HepG2 (cell line): ENCODE measurements at regions not wholly inside any gene's neighbourhood (a gene's known extent, or its start where the extent isn't known, plus 50 kb on each side); places are given as distances from the start of the nearest gene placed in this dataset.

Experiments used
- ATAC-seq: fragments of 200-7000 bp; cut with Tn5 transposase; 3 replicates; pipeline ENCODE4 v1.9.1; 2020; ENCODE audit warnings: mild to moderate bottlenecking, moderate library complexity
- BruUV-seq: library from RNA; stranded (reverse); fragments of 400-500 nt; replicated peaks from 2 replicates; lab custom pipeline; 2021; lab: Mats Ljungman, UMichigan
- CTCF ChIA-PET: fragments of 300-600 bp; formaldehyde crosslinking; extraction: SDS; loops from one replicate; lab custom pipeline; 2021; ENCODE audit warnings: low total read pairs, inconsistent platforms, low intra/inter-chr PET ratio; lab: Yijun Ruan, JAX
- POLR2A ChIA-PET: fragments of 350-600 bp; sonication (Branson Sonifier 250); formaldehyde crosslinking; loops from one replicate; lab custom pipeline; 2020; ENCODE audit warnings: antibody characterized with exemption, inconsistent platforms; lab: Yijun Ruan, JAX
- DNase-seq: peaks from one replicate; pipeline ENCODE4 v3.0.0-alpha.2; 2015; ENCODE audit warnings: low spot score
- FAIRE-seq: peaks from 3 replicates; lab custom pipeline; 2011; peaks lifted over from hg19 to GRCh38; lab: Jason Lieb, UNC
- H2AFZ ChIP-seq: one replicate; pipeline ENCODE4 v1.6.1; 2011; ENCODE audit warnings: low read length, inconsistent platforms
- H3K27ac ChIP-seq: fragments of 300-600 bp; 3 replicates; pipeline ENCODE4 v1.8.0; 2011; ENCODE audit warnings: mixed run types, mild to moderate bottlenecking, mixed read lengths, low read length, inconsistent platforms; ENCODE audit not compliant: insufficient read depth; ENCODE audit errors: extremely low read length
- H3K27me3 ChIP-seq, 2 experiments: fragments of 200-600 bp in 1 of 2; 2 replicates in 1 of 2; 3 replicates in 1 of 2; pipeline versions ENCODE4 v1.6.0 to v1.8.0; 2011; ENCODE audit warnings: low read length in 2 of 2, mild to moderate bottlenecking in 2 of 2, moderate library complexity in 2 of 2, inconsistent platforms in 1 of 2; ENCODE audit not compliant: insufficient read depth in 2 of 2, control insufficient read depth in 1 of 2
- H3K36me3 ChIP-seq, 2 experiments: fragments of 200-600 bp in 1 of 2; replicated peaks in 1 of 2; 2 replicates in 1 of 2; 3 replicates in 1 of 2; pipeline versions ENCODE4 v1.5.1 to v1.8.0; 2011; ENCODE audit warnings: low read length in 2 of 2, inconsistent platforms in 1 of 2; ENCODE audit not compliant: insufficient read depth in 2 of 2, control insufficient read depth in 1 of 2
- H3K4me1 ChIP-seq: 2 replicates; pipeline ENCODE4 v1.5.1; 2012; ENCODE audit warnings: low read length, inconsistent platforms; ENCODE audit not compliant: insufficient read depth
- H3K4me2 ChIP-seq: 2 replicates; pipeline ENCODE4 v1.6.0; 2011; ENCODE audit warnings: low read depth, low read length, inconsistent platforms
- H3K4me3 ChIP-seq, 3 experiments: fragments of 200-600 bp in 1 of 3; sonication (generic), shearing (Covaris generic) in 1 of 3; replicated peaks in 1 of 3; 2 replicates each; pipeline ENCODE4 v1.5.1; 2011 to 2016; ENCODE audit warnings: low read length in 3 of 3, inconsistent platforms in 2 of 3, low read depth in 2 of 3, mild to moderate bottlenecking in 2 of 3, control low read depth in 1 of 3, mixed read lengths in 1 of 3; ENCODE audit not compliant: insufficient read depth in 1 of 3
- H3K79me2 ChIP-seq: one replicate; pipeline ENCODE4 v1.6.1; 2011; ENCODE audit warnings: low read length, inconsistent platforms; ENCODE audit not compliant: insufficient read depth
- H3K9ac ChIP-seq: 2 replicates; pipeline ENCODE4 v1.6.0; 2011; ENCODE audit warnings: mild to moderate bottlenecking, low read depth, low read length, inconsistent platforms; ENCODE audit not compliant: insufficient read depth
- H3K9me3 ChIP-seq: 2 replicates; pipeline ENCODE4 v1.5.1; 2012; ENCODE audit warnings: mild to moderate bottlenecking, low read length
- H4K20me1 ChIP-seq: 2 replicates; pipeline ENCODE4 v1.6.0; 2011; ENCODE audit warnings: inconsistent platforms, mild to moderate bottlenecking, low read length, moderate library complexity; ENCODE audit not compliant: insufficient read depth
- CTCF ChIP-seq: sonication (generic); formaldehyde crosslinking; IDR thresholded peaks from 2 replicates; pipeline ENCODE4 v1.5.0; 2020; ENCODE audit warnings: mild to moderate bottlenecking, missing genetic modification reagents, moderate library complexity
- ELF3 ChIP-seq: IDR thresholded peaks from 2 replicates; pipeline ENCODE4 v1.6.1; 2016; ENCODE audit warnings: missing genetic modification reagents, missing compliant biosample characterization
- HNF1B ChIP-seq: sonication (generic); formaldehyde crosslinking; IDR thresholded peaks from 2 replicates; pipeline ENCODE4 v1.5.1; 2020; ENCODE audit warnings: mild to moderate bottlenecking, moderate library complexity, missing genetic modification reagents
- HNRNPL ChIP-seq: fragments of 200-400 bp; formaldehyde crosslinking; IDR thresholded peaks from 2 replicates; pipeline ENCODE4 v1.6.1; 2017; ENCODE audit warnings: mild to moderate bottlenecking, low read depth, low read length
- HOXA5 ChIP-seq: sonication (generic); formaldehyde crosslinking; IDR thresholded peaks from 2 replicates; pipeline ENCODE4 v1.4.0; 2020; ENCODE audit warnings: missing genetic modification reagents
- ISX ChIP-seq: sonication (generic); formaldehyde crosslinking; conservative IDR thresholded peaks from 2 replicates; pipeline ENCODE4 v1.5.0; 2020; ENCODE audit warnings: missing genetic modification reagents
- NONO ChIP-seq, 2 experiments: fragments of 450-650 bp in 1 of 2; sonication (generic) in 1 of 2; formaldehyde crosslinking in 1 of 2; IDR thresholded peaks in 1 of 2; conservative IDR thresholded peaks in 1 of 2; 2 replicates each; pipeline versions ENCODE4 v1.6.1 to v1.8.0; 2017 to 2022; ENCODE audit warnings: mild to moderate bottlenecking in 1 of 2, missing genetic modification reagents in 1 of 2, moderate library complexity in 1 of 2
- RXRB ChIP-seq: IDR thresholded peaks from 2 replicates; pipeline ENCODE4 v1.6.1; 2016; ENCODE audit warnings: borderline replicate concordance, missing genetic modification reagents, missing compliant biosample characterization
- TSC22D2 ChIP-seq: sonication (generic); formaldehyde crosslinking; IDR thresholded peaks from 2 replicates; pipeline ENCODE4 v1.5.1; 2020; ENCODE audit warnings: missing genetic modification reagents, mild to moderate bottlenecking, borderline replicate concordance
- ZNF580 ChIP-seq: IDR thresholded peaks from 2 replicates; pipeline ENCODE4 v1.6.1; 2016; ENCODE audit warnings: low read depth, borderline replicate concordance
- WGBS: methylation state at CpG from one replicate; pipeline ENCODE4 v1.1.6; 2017; ENCODE audit warnings: low lambda C conversion rate; 5-methylcytosine and 5-hydroxymethylcytosine counted together
- in situ Hi-C: cut with HindIII; loops from 2 replicates; pipeline ENCODE4 v1.10.0; 2017; ENCODE audit warnings: low pct_unique_long_range_greater_than_20kb; ENCODE audit not compliant: extremely low pct_ligation_motif_present
- intact Hi-C: fragments of 100-400 bp; cut with micrococcal nuclease; formaldehyde crosslinking; loops from one replicate; pipeline ENCODE4 v1.10.0; 2022; ENCODE audit not compliant: unreplicated experiment

- ChIA-PET POLR2A (no interaction called here), CTCF (no interaction called here)
- no peaks in the 10 kb centered on the region for H3K4me1 ChIP-seq
- no peak overlapping the region for H3K9ac ChIP-seq
- no peaks in the 10 kb centered on the region for H3K9me3 ChIP-seq
- no peak overlapping the region for H3K27ac ChIP-seq
- H3K36me3 ChIP-seq: no peaks in the 10 kb centered on the region
- intact Hi-C loops (no loop called here), in situ Hi-C loops (no loop called here)
- H3K4me2 ChIP-seq: no peak overlapping the region
- H3K79me2 ChIP-seq: no peaks in the 10 kb centered on the region
- no TSS peak for BruUV-seq
- DNase-seq: no peak
- H3K4me3 ChIP-seq: no peak overlapping the region
- FAIRE-seq: no peak
- ATAC-seq: no peak
- TF ChIP-seq CTCF (no peak), ELF3 (no peak), HOXA5 (no peak), ISX (CRISPR knock-in tag) (no peak), TSC22D2 (CRISPR knock-in tag) (no peak), RXRB (CRISPR knock-in tag) (no peak), ZNF580 (CRISPR knock-in tag) (no peak), NONO (IDR thresholded peaks at IDR 0.05) (no peak), NONO (CRISPR knock-in tag; conservative IDR thresholded peaks at IDR 0.05) (no peak), HNRNPL (no peak), HNF1B (no peak)
- no peak overlapping the region for H2AFZ ChIP-seq
- H3K27me3 ChIP-seq: no peaks in the 10 kb centered on the region
- 6% methylated on average over 3 of the region's 3 CpGs for WGBS
- H4K20me1 ChIP-seq: no peaks in the 10 kb centered on the region
These were observed 179.0 kb downstream of the BARD1 start for GRCh38 chr2:214630402-214631045.
